ENCODE measurements at regions not wholly inside any gene's neighbourhood (a gene's known extent, or its start where the extent isn't known, plus 50 kb on each side); places are given as distances from the start of the nearest gene placed in this dataset.

DNA sequence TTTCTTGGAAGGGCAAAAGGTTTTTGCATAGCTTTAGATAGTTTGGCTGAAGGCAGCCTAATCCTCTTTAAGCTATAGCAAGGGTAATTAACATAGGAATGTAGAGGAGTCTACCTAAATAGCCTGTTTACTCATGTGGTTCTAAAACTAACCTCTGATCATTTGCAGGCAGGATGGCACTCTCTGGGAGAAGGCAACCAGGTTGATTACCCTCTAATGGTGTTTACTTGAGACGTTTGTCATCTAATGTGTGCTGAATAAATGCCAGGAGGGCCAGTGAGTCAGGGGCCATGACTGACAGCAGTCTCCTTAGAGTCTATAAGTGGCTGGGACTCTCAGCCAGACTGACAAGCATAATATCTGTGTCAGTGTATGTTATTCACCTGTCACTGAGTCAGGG is 286.4 kb downstream of the PCNX1 start:
- TF ChIP-seq RAD21 (IDR thresholded peaks at IDR 0.05; ENCODE audit: low read length) (no peak), BHLHE40 (IDR thresholded peaks at IDR 0.05; ENCODE audit: low read depth, low read length) (no peak), CTCF (conservative IDR thresholded peaks at IDR 0.05; ENCODE audit: low read depth, low read length) (no peak), SMC3 (IDR thresholded peaks at IDR 0.05; ENCODE audit: low read depth, low read length) (no peak), RCOR1 (IDR thresholded peaks at IDR 0.05; ENCODE audit: insufficient replicate concordance, low read length) (no peak), USF2 (IDR thresholded peaks at IDR 0.05; ENCODE audit: low read depth, low read length) (no peak), POLR2A (IDR thresholded peaks at IDR 0.05; ENCODE audit: low read depth, low read length) (no peak), MAZ (IDR thresholded peaks at IDR 0.05; ENCODE audit: borderline replicate concordance, low read depth, low read length) (no peak), CEBPB (IDR thresholded peaks at IDR 0.05; ENCODE audit: low read depth, low read length) (no peak)
